ENCODE measurements at regions not wholly inside any gene's neighbourhood (a gene's known extent, or its start where the extent isn't known, plus 50 kb on each side); places are given as distances from the start of the nearest gene placed in this dataset.
"Not testable (repeated sequence)": the region's sequence is repeated elsewhere in the genome, so short reads cannot be mapped to it uniquely, and the experiment has no call there.

- DNase-seq (ENCODE audit: low spot score), result no peak
Measured at GRCh38 chr12:19666070-19666469, 226.8 kb downstream of the AEBP2 start.

DNA sequence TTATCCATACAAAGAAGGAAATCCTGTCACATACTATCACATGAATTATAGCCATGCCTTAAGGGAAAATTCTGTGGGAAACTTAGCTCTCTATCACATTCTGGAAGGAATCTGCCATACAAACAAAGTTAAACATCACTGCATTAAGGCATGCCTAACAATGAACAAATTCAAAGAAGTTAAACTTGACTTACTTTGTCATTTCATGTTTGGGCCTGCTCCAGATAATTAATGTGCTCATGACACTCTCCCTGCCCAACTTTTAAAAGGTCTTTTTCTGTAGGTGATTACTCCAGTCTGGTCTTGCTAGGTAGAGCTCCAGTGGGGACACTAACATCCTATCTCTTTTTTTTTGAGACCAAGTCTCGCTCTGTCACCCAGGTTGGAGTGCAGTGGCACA lies 230.5 kb downstream of the AEBP2 start:
- DNase-seq (ENCODE audit: low spot score), result no peak

- no peak for DNase-seq (ENCODE audit: low spot score)
Measured at GRCh38 chr12:19671695-19672094, 232.4 kb downstream of the AEBP2 start.

DNA sequence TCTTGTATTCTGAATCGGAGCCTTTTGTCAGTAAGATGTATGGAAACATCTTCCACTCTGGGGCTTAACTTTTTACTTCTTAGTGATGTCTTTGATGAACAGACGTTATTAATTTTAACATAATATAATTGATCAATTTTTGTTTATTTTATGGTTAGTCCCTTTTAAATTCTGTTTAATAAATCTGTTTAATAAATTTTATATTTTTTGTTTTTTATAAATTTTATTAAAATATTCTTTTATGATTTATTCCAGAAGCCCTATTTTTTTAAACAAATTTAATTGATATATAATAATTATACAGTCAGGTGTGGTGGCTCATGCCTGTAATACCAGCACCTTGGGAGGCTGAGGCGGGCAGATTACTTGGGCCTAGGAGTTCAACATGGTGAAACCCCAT lies 235.1 kb downstream of the AEBP2 start:
- DNase-seq (ENCODE audit: low spot score), result no peak

DNA sequence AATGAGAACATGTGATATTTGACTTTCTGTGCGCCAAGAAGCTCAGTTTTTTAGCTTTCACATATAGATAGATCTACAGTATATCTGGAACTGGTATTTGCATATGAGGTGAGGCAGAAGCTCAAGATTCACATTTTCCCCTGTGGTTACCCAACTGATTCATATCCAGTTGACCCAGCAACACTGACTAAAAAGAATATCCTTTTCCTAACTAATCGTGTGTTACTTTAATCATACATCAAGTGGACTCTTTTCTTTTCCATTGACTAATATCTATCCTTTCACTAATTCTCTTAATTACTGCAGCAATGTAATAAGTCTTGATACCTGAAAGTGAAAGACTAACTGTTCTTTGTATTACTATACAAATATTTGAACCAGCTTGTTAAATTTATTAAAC lies 236.1 kb downstream of the AEBP2 start:
- no peak for DNase-seq (ENCODE audit: low spot score)

GRCh38 chr12:19678501-19678900 lies 239.2 kb downstream of the AEBP2 start:
- DNase-seq (ENCODE audit: low spot score), result not testable (repeated sequence)

- DNase-seq (ENCODE audit: low spot score), result no peak
Measured at GRCh38 chr12:19681007-19681406, 241.7 kb downstream of the AEBP2 start.

DNA sequence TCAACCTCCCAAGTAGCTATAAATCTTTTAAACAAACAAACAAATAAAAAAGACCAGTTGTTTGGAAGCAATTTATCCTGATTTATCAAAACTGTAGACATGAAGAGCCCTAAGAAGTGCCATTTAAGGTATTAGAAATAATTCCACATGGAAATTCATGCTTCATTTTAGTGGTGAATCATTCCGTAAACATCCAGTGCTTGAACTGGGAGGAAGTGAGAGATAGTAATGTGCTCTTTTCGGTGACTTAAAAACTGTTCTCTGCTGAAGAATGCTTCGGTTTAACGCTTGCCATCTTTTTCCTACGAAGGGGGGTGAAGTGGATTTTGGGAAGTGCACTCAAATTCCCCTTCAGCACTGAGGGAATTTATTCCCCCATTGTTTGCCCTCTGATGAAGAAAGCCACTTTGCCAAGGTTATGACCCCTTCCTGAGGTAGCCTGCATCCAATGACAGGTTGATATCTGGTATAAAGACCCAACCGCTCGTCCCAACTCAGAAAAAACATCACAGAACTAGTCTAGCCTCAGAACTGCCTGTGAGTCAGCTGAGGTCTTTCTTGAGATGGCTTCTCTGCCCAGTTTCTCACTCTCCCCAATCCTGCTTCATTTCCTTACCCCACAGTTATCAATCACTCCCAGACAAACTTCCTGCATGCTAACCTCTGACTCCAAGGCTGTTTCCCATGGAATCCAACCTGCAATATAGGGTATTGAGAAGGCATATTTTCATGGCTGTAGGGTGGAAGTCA lies 244.1 kb downstream of the AEBP2 start:
- DNase-seq (ENCODE audit: low spot score), result peak; percentile 42

- no peak for DNase-seq (ENCODE audit: low spot score)
Measured at GRCh38 chr12:19687371-19687770, 248.1 kb downstream of the AEBP2 start.

- DNase-seq (ENCODE audit: low spot score), result no peak
Measured at GRCh38 chr12:19688532-19688931, 249.2 kb downstream of the AEBP2 start.

DNA sequence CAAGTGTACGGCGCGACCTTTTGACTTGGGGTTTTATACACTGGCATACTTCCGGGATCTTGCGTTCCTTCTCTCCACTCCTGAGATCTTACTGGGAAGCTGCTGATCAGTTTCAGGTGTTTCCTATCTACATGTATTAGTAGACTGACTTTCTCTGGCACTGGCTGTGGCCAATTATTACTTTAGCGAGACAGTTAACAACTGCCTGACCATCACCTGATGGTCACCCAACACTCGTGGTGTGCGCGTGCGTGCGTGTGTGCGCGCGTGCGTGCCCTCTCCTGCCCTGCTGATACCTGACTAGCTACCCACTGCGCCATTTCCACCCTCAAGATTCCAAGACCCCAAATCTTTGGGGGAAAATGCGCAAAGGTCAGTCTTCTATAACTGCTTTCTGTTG lies 249.9 kb downstream of the AEBP2 start:
- no peak for DNase-seq (ENCODE audit: low spot score)

DNA sequence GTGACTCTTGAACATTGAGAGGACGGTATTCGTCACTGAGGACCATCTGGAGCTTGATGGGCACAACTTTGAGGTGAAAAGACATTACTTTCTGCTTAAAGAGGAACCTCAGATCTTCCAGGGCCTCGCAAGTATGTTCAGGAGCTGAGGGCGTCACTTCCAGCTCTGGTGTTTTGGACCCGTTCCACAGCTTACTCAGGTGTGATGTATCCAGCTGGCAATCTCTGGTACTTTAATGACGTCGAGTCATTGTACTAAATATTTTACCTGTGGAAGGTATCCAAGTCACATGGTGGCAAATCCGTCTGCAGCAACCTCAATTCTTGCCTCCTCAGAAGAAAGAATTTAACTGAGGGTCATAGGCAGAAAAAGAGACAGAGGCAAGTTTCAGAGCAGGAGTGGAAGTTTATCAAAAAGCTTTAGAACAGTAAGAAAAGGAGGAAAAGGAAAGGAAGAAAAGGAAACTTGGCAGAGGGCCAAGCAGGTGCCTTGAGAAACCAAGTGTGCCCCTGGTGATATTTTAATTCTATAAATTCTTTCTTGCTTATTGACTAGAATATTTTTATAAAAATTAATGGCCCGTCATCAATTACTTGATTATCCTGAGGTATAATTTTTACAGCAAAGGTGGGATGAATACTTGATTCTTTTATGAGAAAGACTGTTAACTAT lies 250.6 kb downstream of the AEBP2 start:
- no peak for DNase-seq (ENCODE audit: low spot score)

DNA sequence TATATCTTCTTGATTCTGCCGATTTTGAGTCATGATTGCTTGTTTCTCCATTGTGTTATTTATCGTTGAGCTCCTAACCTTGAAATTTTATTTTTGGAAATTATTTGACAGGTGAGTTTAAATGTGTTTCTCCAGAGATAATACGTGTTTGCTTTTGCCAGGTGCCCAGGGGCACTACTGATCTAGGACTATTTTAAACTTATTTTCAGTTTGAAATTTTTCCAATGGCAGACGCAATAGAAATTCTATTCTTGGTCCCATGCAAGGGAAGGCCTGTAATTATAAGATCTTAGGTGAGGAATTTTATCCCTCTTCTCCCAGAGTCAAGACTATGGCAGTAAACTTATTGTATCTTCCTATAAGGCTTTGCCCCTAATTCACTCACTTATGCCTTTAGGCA lies 252.8 kb downstream of the AEBP2 start:
- no peak for DNase-seq (ENCODE audit: low spot score)

DNA sequence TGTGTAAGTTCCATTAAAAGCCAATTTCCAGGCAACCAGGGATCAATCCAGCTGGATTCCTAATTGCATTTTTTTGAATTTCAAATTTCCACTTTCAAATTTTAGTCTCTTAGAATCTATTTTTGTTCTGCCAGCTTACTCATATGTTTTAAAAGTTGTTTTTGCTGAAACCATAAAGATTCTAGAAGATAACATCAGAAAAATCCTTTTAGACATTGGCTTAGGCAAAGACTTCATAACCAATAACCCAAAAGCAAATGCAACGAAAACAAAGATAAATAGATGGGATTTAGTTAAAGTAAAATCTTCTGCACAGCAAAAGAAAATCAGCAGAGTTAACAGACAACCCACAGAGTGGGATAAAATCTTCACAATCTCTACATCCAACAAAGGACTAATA lies 253.3 kb downstream of the AEBP2 start:
- no peak for DNase-seq (ENCODE audit: low spot score)

- no peak for DNase-seq (ENCODE audit: low spot score)
Measured at GRCh38 chr12:19694627-19695026, 255.3 kb downstream of the AEBP2 start.

DNA sequence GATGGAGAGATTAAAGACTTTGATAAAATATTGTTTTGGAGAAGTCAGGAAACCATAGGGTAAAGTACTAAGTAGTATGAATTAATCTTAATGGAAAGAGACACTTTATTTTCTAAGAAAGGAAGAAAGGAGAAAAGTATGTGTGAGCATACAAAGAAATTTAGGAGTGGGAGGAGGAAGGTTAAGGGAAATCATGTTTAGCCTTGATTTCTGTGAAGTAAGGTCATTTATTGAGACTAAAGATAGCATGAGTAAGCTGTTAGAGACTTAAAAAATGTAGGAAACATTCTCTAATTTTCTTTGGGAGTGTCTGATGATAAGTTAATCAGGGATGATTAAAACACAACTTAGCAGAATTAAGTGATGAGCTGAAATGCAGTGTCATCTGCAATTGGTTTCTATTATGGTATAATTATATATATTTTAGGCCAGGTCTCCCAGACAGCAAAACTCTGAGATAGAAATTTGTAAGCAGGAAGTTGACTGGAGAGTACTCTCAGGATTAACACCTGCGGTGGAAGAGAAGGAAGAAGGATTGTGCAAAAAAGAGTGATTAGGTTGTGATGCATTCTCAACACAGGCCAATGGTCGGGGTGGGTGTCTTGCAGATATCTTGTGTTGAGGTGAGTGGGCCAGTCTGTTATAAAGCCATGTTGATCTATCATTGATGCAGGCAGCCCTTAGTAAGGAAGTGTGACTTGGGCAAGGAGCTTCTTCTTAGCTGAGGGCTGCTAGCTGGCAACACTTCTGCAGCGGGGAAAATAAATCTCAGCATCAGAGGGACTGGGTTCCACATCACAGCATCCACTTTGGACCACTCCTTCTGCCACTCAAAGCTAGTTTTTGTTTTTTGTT lies 256.2 kb downstream of the AEBP2 start:
- no peak for DNase-seq (ENCODE audit: low spot score)

DNA sequence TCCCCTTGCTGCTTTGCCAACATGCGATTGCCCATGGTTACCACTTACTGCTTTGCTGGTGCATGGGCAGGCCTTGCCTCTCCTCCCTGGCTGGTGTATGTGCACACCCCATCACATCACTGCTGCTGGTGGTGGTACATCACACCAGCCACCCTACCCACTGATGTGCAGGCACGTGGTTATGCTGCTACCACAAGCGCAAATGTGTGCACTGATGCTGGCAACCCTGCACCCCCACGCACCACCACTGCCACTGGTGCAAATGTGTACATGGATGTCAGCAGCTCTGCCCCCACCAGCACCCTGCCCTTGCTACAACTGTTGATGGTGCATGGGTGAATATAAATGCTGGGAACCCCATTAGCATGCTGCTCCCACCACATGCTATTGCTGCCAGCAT lies 261.7 kb downstream of the AEBP2 start:
- DNase-seq (ENCODE audit: low spot score), result no peak

- no peak for DNase-seq (ENCODE audit: low spot score)
Measured at GRCh38 chr12:19704966-19705365, 265.7 kb downstream of the AEBP2 start.

DNA sequence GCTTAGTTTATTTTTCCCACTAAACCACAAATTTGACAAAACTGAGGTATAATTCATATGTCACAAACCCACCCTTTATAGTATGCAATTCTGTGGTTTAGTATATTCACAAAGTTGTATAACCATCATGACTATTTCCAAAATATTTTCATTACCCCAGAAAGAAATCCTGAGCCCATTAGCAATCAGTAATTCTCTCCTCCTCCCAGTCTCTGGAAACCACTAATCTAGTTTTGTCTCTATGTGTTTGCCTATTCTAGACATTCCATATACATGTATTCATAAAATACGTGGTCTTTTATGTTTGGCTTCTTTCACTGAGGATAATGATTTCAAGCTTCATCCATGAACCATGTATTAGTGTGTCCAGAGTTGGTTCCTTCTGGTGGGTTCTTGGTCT lies 267.6 kb downstream of the AEBP2 start:
- DNase-seq (ENCODE audit: low spot score), result no peak

GRCh38 chr12:19707948-19708409 lies 268.7 kb downstream of the AEBP2 start:
- no peak for DNase-seq (ENCODE audit: low spot score)

DNA sequence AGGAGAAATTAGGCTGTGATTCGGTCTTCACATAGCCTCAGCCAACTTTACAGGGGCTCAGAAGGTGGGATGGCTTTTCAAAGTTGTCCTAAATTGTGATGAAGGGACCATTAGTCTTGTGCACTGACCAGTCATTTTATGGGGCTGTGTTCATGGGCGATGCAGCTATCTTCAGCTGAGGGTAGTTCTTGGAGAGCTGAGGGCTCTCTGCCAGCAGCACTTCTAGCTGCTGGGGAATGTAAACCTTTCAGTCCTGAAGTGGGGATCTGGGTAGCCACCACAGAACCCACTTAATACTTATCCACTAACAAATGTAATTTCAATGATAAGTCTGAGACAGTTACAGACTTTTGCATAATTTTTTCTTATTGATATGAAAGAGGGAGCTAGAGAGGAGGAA lies 270.6 kb downstream of the AEBP2 start:
- no peak for DNase-seq (ENCODE audit: low spot score)

DNA sequence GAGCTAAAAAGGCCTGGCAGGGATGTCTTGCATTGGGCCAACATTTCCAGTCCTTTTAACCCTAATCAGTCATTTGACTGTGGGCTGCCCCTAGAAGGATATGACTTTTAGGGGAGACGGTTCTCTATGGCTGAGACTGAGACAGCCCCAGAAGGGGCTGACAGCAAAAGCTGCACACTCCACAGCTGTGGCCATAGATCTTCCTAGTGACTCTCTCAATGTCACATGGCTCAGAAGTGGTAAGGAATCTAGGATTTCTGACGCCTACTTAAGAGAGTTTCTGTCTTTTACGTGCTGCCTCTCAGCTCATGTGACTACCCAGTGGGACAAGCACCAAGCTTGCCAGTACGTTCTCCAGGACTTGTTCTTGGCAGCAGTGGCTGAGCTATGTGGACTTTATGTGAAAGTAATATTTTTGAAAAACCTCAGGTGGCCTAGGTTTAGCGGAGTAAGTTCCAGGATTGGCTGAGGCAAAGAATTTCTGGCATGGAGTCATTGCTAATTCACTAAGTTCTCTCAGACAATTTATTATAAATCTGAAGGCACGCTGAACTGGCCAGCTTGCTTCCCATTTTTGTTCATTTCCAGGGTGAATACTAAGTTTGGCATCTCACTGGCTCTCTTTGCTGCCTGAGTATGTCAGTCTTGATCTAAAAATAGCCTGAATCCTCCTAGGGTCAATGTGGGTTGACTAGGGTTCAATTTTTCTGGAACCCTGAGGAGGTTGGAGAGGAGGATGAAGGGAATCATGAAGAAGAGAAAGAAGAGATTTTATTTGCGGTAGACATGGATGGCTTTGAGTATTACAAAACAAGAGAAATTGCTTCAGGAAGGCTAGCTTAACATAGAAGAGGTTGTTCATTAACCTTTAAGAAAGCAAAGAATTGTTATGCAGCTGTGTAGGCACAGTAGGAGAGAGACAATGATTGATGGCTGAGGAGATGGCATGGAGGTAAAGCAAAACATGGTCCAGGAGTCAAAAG lies 271.8 kb downstream of the AEBP2 start:
- no peak for DNase-seq (ENCODE audit: low spot score)
